HCT116 (cell line): ENCODE measurements at regions not wholly inside any gene's neighbourhood (a gene's known extent, or its start where the extent isn't known, plus 50 kb on each side); places are given as distances from the start of the nearest gene placed in this dataset.

Experiments used
- ATAC-seq: fragments of 200-7000 bp; cut with Tn5 transposase; 2 replicates; pipeline ENCODE4 v1.9.1; 2020; ENCODE audit warnings: mild to moderate bottlenecking, moderate library complexity
- BruUV-seq: library from RNA; stranded (reverse); fragments of 400-500 nt; replicated peaks from 2 replicates; lab custom pipeline; 2021; lab: Mats Ljungman, UMichigan
- CTCF ChIA-PET: fragments of 300-600 bp; sonication (Branson Sonifier 250); formaldehyde crosslinking; loops from one replicate; lab custom pipeline; 2021; ENCODE audit warnings: antibody characterized with exemption; lab: Charles Lee
- POLR2A ChIA-PET: fragments of 300-600, 350-600 bp; sonication (Branson Sonifier 250); formaldehyde crosslinking; loops from one replicate; lab custom pipeline; 2021; ENCODE audit warnings: antibody characterized with exemption; lab: Charles Lee
- RAD21 ChIA-PET, 2 experiments: fragments of 300-600 bp; sonication (Branson Sonifier 250); formaldehyde crosslinking; loops; one replicate each; lab custom pipeline; 2023; ENCODE audit warnings: low total read pairs in 2 of 2; ENCODE audit not compliant: uncharacterized antibody in 2 of 2, unreplicated experiment in 2 of 2, low non-redundant PET in 1 of 2; lab: Charles Lee
- DNase-seq: peaks from one replicate; pipeline ENCODE4 v3.0.0-alpha.2; 2010; ENCODE audit warnings: low read depth, low spot score
- H2AFZ ChIP-seq: fragments of 200-600 bp; shearing (Covaris generic), sonication (generic); 2 replicates; pipeline ENCODE4 v1.6.1; 2017; ENCODE audit warnings: low read depth, mixed run types, mixed read lengths, antibody characterized with exemption, low read length; ENCODE audit not compliant: poor library complexity, severe bottlenecking
- H3K27ac ChIP-seq: 2 replicates; pipeline ENCODE4 v1.5.1; 2012; ENCODE audit warnings: low read depth, low read length
- H3K27me3 ChIP-seq: fragments of 200-600 bp; sonication (generic); 2 replicates; pipeline ENCODE4 v1.6.1; 2016; ENCODE audit warnings: mixed run types, low read length, mixed read lengths; ENCODE audit not compliant: insufficient read depth
- H3K36me3 ChIP-seq, 2 experiments: fragments of 200-500 bp in 1 of 2; fragments of 200-600 bp in 1 of 2; sonication (Bioruptor generic) in 1 of 2; sonication (generic) in 1 of 2; 2 replicates each; pipeline versions ENCODE4 v1.5.1 to v1.6.1; 2014 to 2016; ENCODE audit warnings: low read length in 2 of 2, inconsistent platforms in 1 of 2, mixed read lengths in 1 of 2, mixed run types in 1 of 2; ENCODE audit not compliant: insufficient read depth in 2 of 2, control insufficient read depth in 1 of 2
- H3K4me1 ChIP-seq, 2 experiments: fragments of 200-600 bp in 1 of 2; sonication (generic) in 1 of 2; 2 replicates each; pipeline versions ENCODE4 v1.5.1 to v1.6.1; 2012 to 2017; ENCODE audit warnings: low read length in 2 of 2, inconsistent platforms in 1 of 2, mild to moderate bottlenecking in 1 of 2, mixed read lengths in 1 of 2, mixed run types in 1 of 2, moderate library complexity in 1 of 2; ENCODE audit not compliant: insufficient read depth in 2 of 2, control insufficient read depth in 1 of 2
- H3K4me2 ChIP-seq: fragments of 200-600 bp; sonication (generic); 2 replicates; pipeline ENCODE4 v1.6.1; 2017; ENCODE audit warnings: mixed run types, low read length, mixed read lengths
- H3K4me3 ChIP-seq, 2 experiments: fragments of 200-600 bp in 1 of 2; sonication (generic) in 1 of 2; replicated peaks in 1 of 2; 2 replicates each; pipeline ENCODE4 v1.5.1; 2011 to 2016; ENCODE audit warnings: low read length in 2 of 2, control low read depth in 1 of 2, low read depth in 1 of 2, mild to moderate bottlenecking in 1 of 2, mixed read lengths in 1 of 2, mixed run types in 1 of 2
- H3K79me2 ChIP-seq: fragments of 200-600 bp; sonication (generic); 2 replicates; pipeline ENCODE4 v1.6.1; 2017; ENCODE audit warnings: mild to moderate bottlenecking, mixed run types, low read length, moderate library complexity, mixed read lengths; ENCODE audit not compliant: insufficient read depth
- H3K9ac ChIP-seq: fragments of 200-600 bp; sonication (generic); 2 replicates; pipeline ENCODE4 v1.6.1; 2016; ENCODE audit warnings: low read length, mixed read lengths
- H3K9me2 ChIP-seq: fragments of 200-600 bp; sonication (generic), shearing (Covaris generic); 2 replicates; pipeline ENCODE4 v1.6.1; 2017; ENCODE audit warnings: mixed run types, mild to moderate bottlenecking, moderate library complexity; ENCODE audit not compliant: insufficient read depth
- H3K9me3 ChIP-seq, 2 experiments: fragments of 200-500 bp in 1 of 2; fragments of 200-600 bp in 1 of 2; sonication (Bioruptor generic) in 1 of 2; sonication (generic) in 1 of 2; 2 replicates each; pipeline ENCODE4 v1.6.1; 2014 to 2017; ENCODE audit warnings: low read length in 2 of 2, mixed read lengths in 2 of 2, inconsistent platforms in 1 of 2, low read depth in 1 of 2, mild to moderate bottlenecking in 1 of 2, mixed run types in 1 of 2, moderate library complexity in 1 of 2; ENCODE audit not compliant: control insufficient read depth in 1 of 2, insufficient read depth in 1 of 2
- H4K20me1 ChIP-seq: fragments of 200-600 bp; sonication (generic), shearing (Covaris generic); 2 replicates; pipeline ENCODE4 v1.6.1; 2017; ENCODE audit warnings: mixed run types, mild to moderate bottlenecking, moderate library complexity; ENCODE audit not compliant: insufficient read depth
- CBX3 ChIP-seq: IDR thresholded peaks from 2 replicates; pipeline ENCODE4 v1.6.1; 2012; ENCODE audit warnings: low read depth
- EGR1 ChIP-seq: IDR thresholded peaks from 2 replicates; pipeline ENCODE4 v1.6.1; 2012; ENCODE audit warnings: low read depth
- EZH2 ChIP-seq: fragments of 200-600 bp; sonication (generic); IDR thresholded peaks from 2 replicates; pipeline ENCODE4 v1.6.1; 2017; ENCODE audit warnings: antibody characterized with exemption, mixed run types
- EZH2phosphoT487 ChIP-seq: fragments of 200-600 bp; IDR thresholded peaks from 2 replicates; pipeline ENCODE4 v1.6.1; 2018; ENCODE audit warnings: antibody characterized with exemption, borderline replicate concordance
- FOSL1 ChIP-seq: IDR thresholded peaks from 2 replicates; pipeline ENCODE4 v1.6.1; 2012; ENCODE audit warnings: low read depth
- JUND ChIP-seq: IDR thresholded peaks from 2 replicates; pipeline ENCODE4 v1.6.1; 2012
- SP1 ChIP-seq: IDR thresholded peaks from 2 replicates; pipeline ENCODE4 v1.6.1; 2012; ENCODE audit warnings: low read depth
- SRF ChIP-seq: IDR thresholded peaks from 2 replicates; pipeline ENCODE4 v1.6.1; 2012; ENCODE audit warnings: low read depth
- TCF7L2 ChIP-seq: IDR thresholded peaks from 2 replicates; pipeline ENCODE4 v1.7.0; 2011; ENCODE audit warnings: borderline replicate concordance, inconsistent platforms; ENCODE audit not compliant: insufficient read depth, insufficient read length; ENCODE audit errors: extremely low read depth
- YY1 ChIP-seq: IDR thresholded peaks from 2 replicates; pipeline ENCODE4 v1.6.1; 2011; ENCODE audit warnings: low read length, low read depth, moderate library complexity, mild to moderate bottlenecking; ENCODE audit not compliant: insufficient replicate concordance; ENCODE audit errors: extremely low read depth
- ZFX ChIP-seq: fragments of 450-650 bp; IDR thresholded peaks from 2 replicates; pipeline ENCODE4 v1.6.1; 2017
- intact Hi-C: fragments of 100-400 bp; cut with micrococcal nuclease; formaldehyde crosslinking; loops from 2 replicates; pipeline ENCODE4 v1.10.0; 2022
- TF ChIP-seq, protein P1 (sequence below), 3 experiments: fragments of 200-600 bp in 1 of 3; sonication (generic) in 1 of 3; IDR thresholded peaks in 2 of 3; conservative IDR thresholded peaks in 1 of 3; 2 replicates each; pipeline ENCODE4 v1.5.1; 2012 to 2017; ENCODE audit warnings: low read depth in 2 of 3, low read length in 2 of 3, antibody characterized with exemption in 1 of 3, borderline replicate concordance in 1 of 3, control low read depth in 1 of 3, mild to moderate bottlenecking in 1 of 3, mixed read lengths in 1 of 3, mixed run types in 1 of 3, moderate library complexity in 1 of 3; ENCODE audit not compliant: insufficient read depth in 1 of 3
- TF ChIP-seq, protein P2 (sequence below): IDR thresholded peaks from 2 replicates; pipeline ENCODE4 v1.6.1; 2012

DNA sequence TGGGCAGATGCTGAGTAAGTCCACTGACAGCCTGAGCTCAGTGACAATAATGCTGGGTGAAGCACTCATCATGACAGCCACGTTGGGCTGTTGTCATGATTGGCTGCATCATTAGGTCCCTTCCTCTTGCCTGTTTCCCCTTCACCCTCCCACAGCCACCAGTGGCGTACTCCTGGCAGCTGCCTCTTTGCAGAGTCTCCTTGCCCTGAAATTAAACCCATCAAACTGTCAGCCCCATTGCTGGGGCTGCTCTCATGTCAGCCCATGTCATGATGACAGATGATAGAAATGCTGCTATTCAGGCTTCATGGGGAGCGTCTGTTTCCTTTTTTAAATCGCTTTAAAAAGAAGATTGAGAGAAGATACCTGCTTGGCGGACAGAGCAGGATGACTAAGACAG, 327.4 kb downstream of the AGTPBP1 start:
- Histone ChIP-seq H3K4me1 (no peaks in the 10 kb centered on the region; a peak in 1 of 4 replicates), H3K36me3 (no peaks in the 10 kb centered on the region), H3K27me3 (peaks cover 16% of the 10 kb centered on the region), H3K9ac (no peak overlapping the region), H3K9me2 (no peaks in the 10 kb centered on the region), H3K4me3 (no peak overlapping the region), H4K20me1 (no peaks in the 10 kb centered on the region), H2AFZ (no peak overlapping the region), H3K79me2 (no peaks in the 10 kb centered on the region), H3K27ac (no peak overlapping the region), H3K4me2 (no peak overlapping the region), H3K9me3 (no peaks in the 10 kb centered on the region)
- DNase-seq = no peak
- ChIA-PET CTCF (interaction anchor here (0.6 to 2.5 kb wide), 2 partner anchors 8 to 11 kb away, joined by 3 to 6 read pairs; no protein-coding TSS in a partner anchor), RAD21 (no interaction called here), POLR2A (no interaction called here)
- intact Hi-C loops = no loop called here
- ATAC-seq = no peak
- TF ChIP-seq EGR1 (no peak), SP1 (no peak), ZFX (no peak), YY1 (no peak), JUND (no peak), EZH2phosphoT487 (no peak), FOSL1 (no peak)
- TF ChIP-seq, protein P1, sequence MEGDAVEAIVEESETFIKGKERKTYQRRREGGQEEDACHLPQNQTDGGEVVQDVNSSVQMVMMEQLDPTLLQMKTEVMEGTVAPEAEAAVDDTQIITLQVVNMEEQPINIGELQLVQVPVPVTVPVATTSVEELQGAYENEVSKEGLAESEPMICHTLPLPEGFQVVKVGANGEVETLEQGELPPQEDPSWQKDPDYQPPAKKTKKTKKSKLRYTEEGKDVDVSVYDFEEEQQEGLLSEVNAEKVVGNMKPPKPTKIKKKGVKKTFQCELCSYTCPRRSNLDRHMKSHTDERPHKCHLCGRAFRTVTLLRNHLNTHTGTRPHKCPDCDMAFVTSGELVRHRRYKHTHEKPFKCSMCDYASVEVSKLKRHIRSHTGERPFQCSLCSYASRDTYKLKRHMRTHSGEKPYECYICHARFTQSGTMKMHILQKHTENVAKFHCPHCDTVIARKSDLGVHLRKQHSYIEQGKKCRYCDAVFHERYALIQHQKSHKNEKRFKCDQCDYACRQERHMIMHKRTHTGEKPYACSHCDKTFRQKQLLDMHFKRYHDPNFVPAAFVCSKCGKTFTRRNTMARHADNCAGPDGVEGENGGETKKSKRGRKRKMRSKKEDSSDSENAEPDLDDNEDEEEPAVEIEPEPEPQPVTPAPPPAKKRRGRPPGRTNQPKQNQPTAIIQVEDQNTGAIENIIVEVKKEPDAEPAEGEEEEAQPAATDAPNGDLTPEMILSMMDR (IDR thresholded peaks at IDR 0.05 in 2 of 3, conservative IDR thresholded peaks at IDR 0.05 in 1 of 3; ENCODE audit: borderline replicate concordance in 1 of 3, insufficient read depth in 1 of 3, low read depth in 2 of 3, low read length in 2 of 3) = no peak
- no TSS peak for BruUV-seq

DNA sequence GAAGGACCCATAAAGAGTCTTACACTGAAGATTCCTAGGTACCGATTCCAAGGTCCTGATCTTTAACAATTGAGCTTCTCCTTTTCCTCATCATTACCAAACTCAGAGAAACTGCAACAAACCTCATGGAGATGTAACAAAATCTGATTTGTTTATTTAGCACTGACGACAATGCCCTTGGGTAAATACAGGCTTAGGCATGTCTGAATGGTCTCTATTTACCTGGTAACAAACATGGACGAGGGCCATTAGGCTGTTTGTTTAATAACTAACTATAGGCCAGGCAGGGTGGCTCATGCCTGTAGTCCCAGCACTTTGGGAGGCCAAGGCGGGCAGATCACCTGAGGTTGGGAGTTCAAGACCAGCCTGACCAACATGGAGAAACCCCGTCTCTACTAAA, 333.3 kb downstream of the AGTPBP1 start:
- POLR2A ChIA-PET = no interaction called here
- Histone ChIP-seq H3K4me1 (no peaks in the 10 kb centered on the region), H3K9ac (no peak overlapping the region), H3K79me2 (no peaks in the 10 kb centered on the region), H3K27ac (no peak overlapping the region), H3K4me3 (no peak overlapping the region), H3K4me2 (no peak overlapping the region), H2AFZ (no peak overlapping the region), H4K20me1 (no peaks in the 10 kb centered on the region), H3K9me3 (no peaks in the 10 kb centered on the region), H3K36me3 (no peaks in the 10 kb centered on the region), H3K9me2 (no peaks in the 10 kb centered on the region), H3K27me3 (peaks cover 5% of the 10 kb centered on the region)
- intact Hi-C loops = no loop called here
- CTCF ChIA-PET = no interaction called here
- no peak for TF ChIP-seq TCF7L2
- TF ChIP-seq JUND = no peak
- TF ChIP-seq, protein P1 (IDR thresholded peaks at IDR 0.05 in 2 of 3, conservative IDR thresholded peaks at IDR 0.05 in 1 of 3; ENCODE audit: borderline replicate concordance in 1 of 3, insufficient read depth in 1 of 3, low read depth in 2 of 3, low read length in 2 of 3) = no peak
- no peak for TF ChIP-seq YY1
- TF ChIP-seq FOSL1 = no peak
- TF ChIP-seq SRF = no peak
- TF ChIP-seq CBX3 = no peak
- TF ChIP-seq EZH2 = no peak
- TF ChIP-seq, protein P2, sequence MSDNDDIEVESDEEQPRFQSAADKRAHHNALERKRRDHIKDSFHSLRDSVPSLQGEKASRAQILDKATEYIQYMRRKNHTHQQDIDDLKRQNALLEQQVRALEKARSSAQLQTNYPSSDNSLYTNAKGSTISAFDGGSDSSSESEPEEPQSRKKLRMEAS = no peak
- DNase-seq = no peak
- no peak for ATAC-seq
- RAD21 ChIA-PET = no interaction called here
- no TSS peak for BruUV-seq
